ENCODE measurements at regions not wholly inside any gene's neighbourhood (a gene's known extent, or its start where the extent isn't known, plus 50 kb on each side); places are given as distances from the start of the nearest gene placed in this dataset.

- no peak for TF ChIP-seq EP300 (IDR thresholded peaks at IDR 0.05; ENCODE audit: low read depth)
- TF ChIP-seq POLR2AphosphoS5 (IDR thresholded peaks at IDR 0.05) = no peak
- no peak for TF ChIP-seq CTCF (IDR thresholded peaks at IDR 0.05)
These were observed 191.2 kb upstream of the CBLB start for GRCh38 chr3:106059953-106060517.

Data from transverse colon (tissue), 4 donors.